Lung (tissue), 11 donors: ENCODE measurements at regions not wholly inside any gene's neighbourhood (a gene's known extent, or its start where the extent isn't known, plus 50 kb on each side); places are given as distances from the start of the nearest gene placed in this dataset.

Experiments used
- ATAC-seq: fragments of 200-7000 bp; cut with Tn5 transposase; one replicate; pipeline ENCODE4 v1.9.1; 2020; ENCODE audit warnings: moderate number of reproducible peaks; ENCODE audit not compliant: insufficient read depth, low FRiP score
- DNase-seq, 3 donors: peaks; one replicate each; pipeline ENCODE4 v3.0.0-alpha.2; 2013 to 2017
- H3K27ac ChIP-seq, 2 donors: one replicate each; pipeline ENCODE4 v1.5.1; 2013; ENCODE audit warnings: mild to moderate bottlenecking in 2 of 2, moderate library complexity in 2 of 2, control low read depth in 1 of 2, inconsistent platforms in 1 of 2, low read depth in 1 of 2, low read length in 1 of 2
- H3K27me3 ChIP-seq, 3 donors: one replicate each; pipeline ENCODE4 v1.5.1; 2013; ENCODE audit warnings: low read length in 2 of 3; ENCODE audit not compliant: control insufficient read depth in 3 of 3, insufficient read depth in 3 of 3
- H3K36me3 ChIP-seq, 4 donors: one replicate each; pipeline ENCODE4 v1.5.1; 2013; ENCODE audit warnings: low read length in 4 of 4, mild to moderate bottlenecking in 1 of 4, moderate library complexity in 1 of 4; ENCODE audit not compliant: control insufficient read depth in 4 of 4, insufficient read depth in 4 of 4
- H3K4me1 ChIP-seq, 5 donors: one replicate each; pipeline ENCODE4 v1.5.1; 2013; ENCODE audit warnings: low read length in 5 of 5, mild to moderate bottlenecking in 2 of 5, moderate library complexity in 1 of 5; ENCODE audit not compliant: control insufficient read depth in 5 of 5, insufficient read depth in 5 of 5
- H3K4me3 ChIP-seq: one replicate; pipeline ENCODE4 v1.5.1; 2013; ENCODE audit warnings: mild to moderate bottlenecking, control low read depth, moderate library complexity
- H3K9ac ChIP-seq, 2 donors: one replicate each; pipeline ENCODE4 v1.5.1; 2013; ENCODE audit warnings: low read length in 2 of 2, control low read depth in 1 of 2; ENCODE audit not compliant: insufficient read depth in 1 of 2
- H3K9me3 ChIP-seq, 4 donors: one replicate each; pipeline ENCODE4 v1.5.1; 2013; ENCODE audit warnings: low read length in 3 of 4, mild to moderate bottlenecking in 1 of 4, moderate library complexity in 1 of 4; ENCODE audit not compliant: control insufficient read depth in 4 of 4, insufficient read depth in 3 of 4
- CTCF ChIP-seq: IDR thresholded peaks from 2 replicates; pipeline ENCODE4 v1.5.1; 2012; ENCODE audit warnings: mild to moderate bottlenecking; ENCODE audit errors: control extremely low read depth, extremely low read depth
- WGBS, 2 donors: extraction: QIAGEN DNeasy Blood & Tissue Kit; methylation state at CpG; one replicate each; pipeline ENCODE4 v1.1.7; 2013; 5-methylcytosine and 5-hydroxymethylcytosine counted together
- donor health status: control.
- donor health status: control.
- donor health status: Bipolar disorder and iron deficiency.
- donor health status: healthy.
- donor health status: DM: yes; HTN: yes; CAD: no.

DNA sequence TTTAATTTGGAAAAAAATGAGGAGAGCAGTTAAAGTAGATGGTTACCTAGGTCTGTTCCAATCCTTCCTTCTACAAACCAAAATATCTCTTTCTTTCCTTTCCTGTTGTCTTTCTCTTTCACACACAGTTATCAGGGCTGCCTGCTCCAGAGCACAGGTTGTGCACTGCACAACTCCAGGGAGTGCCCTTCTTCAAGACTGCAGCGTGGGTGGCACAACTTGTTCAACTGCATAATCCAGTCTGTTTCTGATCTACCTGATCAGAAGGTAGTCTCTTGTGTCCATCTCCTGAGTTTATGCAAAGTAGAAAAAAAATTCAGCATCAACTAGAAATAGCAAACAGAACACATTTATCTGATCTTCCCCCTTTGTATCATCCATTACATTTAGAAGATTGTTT is 78.1 kb upstream of the COL13A1 start:
- TF ChIP-seq CTCF = no peak
- Histone ChIP-seq H3K36me3 (no peaks in the 10 kb centered on the region), H3K4me1 (peaks cover 0 to 15% (median 5%) of the 10 kb centered on the region in 5 donors), H3K9ac (no peak overlapping the region), H3K27me3 (peaks cover 0 to 2% (median 0%) of the 10 kb centered on the region in 3 donors), H3K9me3 (peaks cover 0 to 3% (median 0%) of the 10 kb centered on the region in 4 donors), H3K4me3 (no peak overlapping the region), H3K27ac (no peak overlapping the region)
- no peak for ATAC-seq
- DNase-seq = no peak
- WGBS, 2 donors = 72 to 100% methylated on average over 1 of the region's 1 CpG

DNA sequence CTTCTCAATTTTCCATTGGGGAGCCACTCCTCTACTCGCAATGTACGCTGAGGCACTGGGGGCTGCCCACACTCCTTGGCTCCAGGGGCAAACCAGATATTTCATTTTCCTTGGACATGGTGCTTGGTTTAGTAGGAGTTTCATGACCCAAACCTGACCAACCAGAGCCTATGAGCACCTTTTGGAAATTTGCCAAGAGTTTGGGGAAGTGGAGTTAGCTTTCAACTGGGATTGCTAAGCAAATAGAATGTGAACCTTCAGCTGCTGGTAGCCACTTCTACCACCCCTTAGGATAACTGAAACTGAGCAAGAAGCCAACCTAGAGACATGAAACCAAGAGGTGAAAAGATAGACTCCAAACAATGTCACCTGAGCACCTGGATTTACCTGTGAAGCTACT is 74.9 kb upstream of the COL13A1 start:
- H3K27ac ChIP-seq = no peak overlapping the region
- no peak overlapping the region for H3K4me3 ChIP-seq
- no peak overlapping the region for H3K9ac ChIP-seq
- peaks cover 0 to 2% (median 0%) of the 10 kb centered on the region in 3 donors for H3K27me3 ChIP-seq
- DNase-seq (no peak), ATAC-seq (no peak)
- TF ChIP-seq CTCF = no peak
- H3K9me3 ChIP-seq = no peaks in the 10 kb centered on the region
- WGBS, 2 donors = 87 to 93% methylated on average over 2 of the region's 2 CpGs
- H3K4me1 ChIP-seq = peaks cover 0 to 43% (median 12%) of the 10 kb centered on the region in 5 donors
- no peaks in the 10 kb centered on the region for H3K36me3 ChIP-seq

DNA sequence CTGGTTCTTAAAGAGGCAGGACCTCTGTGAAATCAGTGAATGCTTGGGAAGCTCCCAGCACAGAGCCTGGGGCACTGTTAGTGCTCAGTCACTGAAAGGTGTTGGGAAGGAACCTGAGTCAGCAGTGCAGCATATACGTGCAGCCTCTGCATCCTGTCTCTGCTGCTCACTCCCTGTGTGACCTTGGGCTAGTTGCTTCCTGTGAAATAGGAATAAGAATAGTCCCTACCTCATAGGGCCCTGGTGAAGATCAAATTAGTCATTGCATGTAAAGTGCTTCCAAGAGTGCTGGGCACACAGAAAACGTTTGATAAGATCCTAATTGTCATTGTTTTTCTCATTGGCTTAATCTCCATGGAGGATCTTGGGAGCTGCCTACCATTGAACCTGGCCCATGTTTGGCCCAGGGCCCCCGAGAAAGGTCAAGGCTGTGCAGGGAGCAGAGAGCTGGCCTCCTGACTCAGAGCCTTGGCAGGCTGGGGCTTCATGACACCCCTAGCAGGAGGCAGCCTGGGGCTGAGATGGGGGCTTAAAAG is 73.3 kb upstream of the COL13A1 start:
- Histone ChIP-seq H3K27me3 (no peaks in the 10 kb centered on the region), H3K9ac (no peak overlapping the region), H3K36me3 (no peaks in the 10 kb centered on the region), H3K4me1 (peaks cover 0 to 46% (median 14%) of the 10 kb centered on the region in 5 donors), H3K4me3 (no peak overlapping the region), H3K9me3 (no peaks in the 10 kb centered on the region), H3K27ac (peak overlapping the region in 1 of 2 donors; percentile 62)
- ATAC-seq = no peak
- DNase-seq = peak in 1 of 3 donors; percentile 62
- WGBS, 2 donors = 21 to 45% methylated on average over 3 of the region's 3 CpGs
- TF ChIP-seq CTCF = no peak
